ENCODE measurements at regions not wholly inside any gene's neighbourhood (a gene's known extent, or its start where the extent isn't known, plus 50 kb on each side); places are given as distances from the start of the nearest gene placed in this dataset.

GRCh38 chr2:237195396-237196120 is 109.9 kb downstream of the COPS8 start:
- H3K9me1 ChIP-seq (replicated peaks; ENCODE audit: control insufficient read depth, extremely low read depth, insufficient read depth, low read length), result no peaks in the 10 kb centered on the region
- no peak overlapping the region for H3K4me2 ChIP-seq (ENCODE audit: insufficient read depth, low read length)
- H3K36me3 ChIP-seq (ENCODE audit: control insufficient read depth in 2 of 2, extremely low read depth in 1 of 2, insufficient read depth in 2 of 2, low read length in 2 of 2), result no peaks in the 10 kb centered on the region
- intact Hi-C loops (cut with micrococcal nuclease) (no loop called here), dilution Hi-C loops (cut with MboI; ENCODE audit: extremely low pct_ligation_motif_present, low sequenced_read_pairs) (no loop called here)
- DNase-seq (ENCODE audit: low read depth, low spot score), result no peak
- H3K27me3 ChIP-seq (ENCODE audit: control insufficient read depth in 2 of 2, insufficient read depth in 2 of 2, low read length in 2 of 2), result no peaks in the 10 kb centered on the region
- no peak overlapping the region for H3K27ac ChIP-seq (ENCODE audit: insufficient read depth, low read depth, low read length)
- no peaks in the 10 kb centered on the region for H3K4me1 ChIP-seq (ENCODE audit: control insufficient read depth, extremely low read depth, insufficient read depth, low read length)
- no peak for TF ChIP-seq POLR2A (IDR thresholded peaks at IDR 0.05; ENCODE audit: low read depth, low read length)
- no peak for TF ChIP-seq EZH2 (IDR thresholded peaks at IDR 0.05; ENCODE audit: borderline replicate concordance, low read depth, low read length, severe bottlenecking)
- no peak for TF ChIP-seq JUN (IDR thresholded peaks at IDR 0.05; ENCODE audit: borderline replicate concordance, insufficient read depth, insufficient read length, low read depth)
- no peak for TF ChIP-seq MYC (IDR thresholded peaks at IDR 0.05; ENCODE audit: low read depth, low read length)
- no peak for TF ChIP-seq GATA2 (IDR thresholded peaks at IDR 0.05; ENCODE audit: insufficient read depth, insufficient read length, low read depth, low read length)
- no peak for TF ChIP-seq POLR2AphosphoS5 (IDR thresholded peaks at IDR 0.05; ENCODE audit: insufficient read depth, low read depth, low read length)
- no peak for TF ChIP-seq FOS (IDR thresholded peaks at IDR 0.05; ENCODE audit: borderline replicate concordance, insufficient read depth, low read length)
- TF ChIP-seq CTCF (IDR thresholded peaks at IDR 0.05; ENCODE audit: extremely low read depth in 1 of 2, insufficient read depth in 1 of 2, low read depth in 1 of 2, low read length in 2 of 2), result no peak
- TF ChIP-seq MAX (IDR thresholded peaks at IDR 0.05; ENCODE audit: insufficient read depth, insufficient read length), result no peak
- no peaks in the 10 kb centered on the region for H3K9me3 ChIP-seq (replicated peaks; ENCODE audit: control insufficient read depth, insufficient read depth, low read length)
- no peaks in the 10 kb centered on the region for H4K20me1 ChIP-seq (replicated peaks; ENCODE audit: control insufficient read depth, extremely low read depth, insufficient read depth, low read length)
- no peak for FAIRE-seq
- no TSS peak for BruUV-seq (replicated peaks)
- CTCF ChIA-PET, result interaction anchor here (0.9 to 2.0 kb wide), 2 partner anchors 10 to 226 kb away, joined by 3 to 7 read pairs; no protein-coding TSS in a partner anchor
- POLR2A ChIA-PET, result no interaction called here
- no peaks in the 10 kb centered on the region for H3K79me2 ChIP-seq (ENCODE audit: control insufficient read depth, insufficient read depth, low read length)
- no peak overlapping the region for H3K4me3 ChIP-seq (replicated peaks in 1 of 3; ENCODE audit: insufficient read depth in 1 of 3, low read depth in 1 of 3, low read length in 3 of 3)
- no peak overlapping the region for H3K9ac ChIP-seq (replicated peaks; ENCODE audit: extremely low read depth, insufficient read depth, low read length)
- no peak overlapping the region for H2AFZ ChIP-seq (ENCODE audit: low read depth, low read length)
